GM12892 (cell line): ENCODE measurements at regions not wholly inside any gene's neighbourhood (a gene's known extent, or its start where the extent isn't known, plus 50 kb on each side); places are given as distances from the start of the nearest gene placed in this dataset.

Source experiments
- DNase-seq: peaks from one replicate; pipeline ENCODE4 v3.0.0; 2011; ENCODE audit not compliant: insufficient read length
- FAIRE-seq: peaks from 2 replicates; lab custom pipeline; 2011; peaks lifted over from hg19 to GRCh38; lab: Jason Lieb, UNC
- POLR2A ChIP-seq: IDR thresholded peaks from 2 replicates; pipeline ENCODE4 v1.6.1; 2011; ENCODE audit warnings: low read depth, low read length, control low read depth
- POLR2AphosphoS5 ChIP-seq: IDR thresholded peaks from 2 replicates; pipeline ENCODE4 v1.6.1; 2011; ENCODE audit warnings: low read depth, low read length, control low read depth
- TAF1 ChIP-seq: IDR thresholded peaks from 2 replicates; pipeline ENCODE4 v1.6.1; 2011; ENCODE audit warnings: low read depth, mild to moderate bottlenecking, control low read depth, low read length, borderline replicate concordance

DNA sequence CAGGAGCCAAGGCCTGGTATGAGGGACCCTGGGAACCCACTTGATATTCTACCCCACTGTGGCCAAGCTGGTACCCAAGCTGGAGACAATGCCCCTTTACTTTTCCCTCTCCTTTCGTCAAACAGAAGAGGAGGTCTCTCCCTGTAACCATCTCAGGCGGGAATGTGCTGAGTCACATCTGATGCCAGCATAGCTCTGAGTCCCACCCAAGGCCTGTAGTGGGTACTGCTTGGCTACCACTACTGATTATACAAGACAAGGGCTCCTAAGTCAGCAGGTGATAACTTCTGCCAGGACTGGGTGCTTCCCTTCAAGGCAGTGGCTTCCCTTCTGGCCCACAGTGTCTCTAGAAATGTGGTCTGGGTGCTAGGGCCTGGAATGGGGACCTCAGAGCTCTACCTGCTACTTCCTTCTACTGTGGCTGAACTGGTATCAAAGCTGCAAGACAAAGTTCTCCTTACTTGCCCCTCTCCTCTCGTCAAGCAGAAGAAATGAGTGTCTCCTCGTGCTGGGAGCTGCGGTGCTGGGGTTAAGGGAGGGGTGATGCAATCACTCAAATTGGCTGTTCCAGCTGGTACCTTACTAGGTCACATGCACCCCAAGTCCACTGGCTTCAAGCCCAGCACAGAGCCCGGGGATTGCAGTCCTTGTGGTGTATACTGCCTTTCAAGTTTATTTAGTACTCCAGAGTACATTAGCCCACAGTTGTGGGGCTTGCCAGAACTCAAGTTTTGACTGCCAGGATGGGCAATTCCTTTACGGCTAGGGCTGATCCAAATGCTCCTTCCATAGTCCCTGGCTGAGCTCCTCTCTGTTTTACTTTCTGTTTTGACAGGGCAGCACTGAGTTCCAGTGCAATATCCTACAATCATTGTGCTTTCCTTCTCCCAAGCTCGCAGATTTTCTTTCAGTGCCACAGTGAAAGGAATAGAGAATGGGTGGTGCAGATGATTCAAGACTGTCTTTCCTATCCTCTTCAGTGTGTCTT lies 419.7 kb upstream of the CNTN5 start:
- FAIRE-seq (no peak), DNase-seq (no peak)
- no peak for TF ChIP-seq POLR2AphosphoS5
- TF ChIP-seq TAF1 = no peak
- no peak for TF ChIP-seq POLR2A

DNA sequence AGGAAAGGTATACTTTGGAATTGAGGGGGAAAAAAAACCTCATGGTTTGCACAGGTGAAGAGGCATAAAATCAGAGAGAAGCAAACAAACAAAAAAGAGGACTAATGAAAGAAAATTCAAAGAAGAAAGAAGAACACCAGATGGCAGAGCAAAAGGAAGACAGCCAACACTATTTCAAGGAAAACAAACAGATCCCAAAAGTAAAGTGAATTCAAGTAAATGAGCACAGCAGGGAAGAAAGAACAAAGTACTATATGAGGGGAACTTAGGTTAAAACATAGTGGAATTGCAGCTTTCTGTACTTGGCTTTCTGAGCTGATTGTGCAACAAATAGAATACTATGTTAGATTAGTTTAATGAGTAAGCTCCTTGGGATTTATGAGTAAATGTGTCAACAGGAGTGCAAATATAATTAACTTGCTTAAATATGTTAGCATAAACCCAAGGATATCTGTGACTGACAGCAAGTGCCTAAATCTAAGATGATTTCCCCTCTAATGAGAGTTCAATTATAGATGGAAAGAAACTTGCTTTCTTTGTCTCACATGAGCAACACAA lies 404.6 kb upstream of the CNTN5 start:
- TF ChIP-seq TAF1 (no peak), POLR2AphosphoS5 (no peak), POLR2A (no peak)
- no peak for FAIRE-seq
- no peak for DNase-seq

- FAIRE-seq (no peak), DNase-seq (no peak)
- TF ChIP-seq POLR2A (no peak), POLR2AphosphoS5 (no peak), TAF1 (no peak)
Observed at GRCh38 chr11:98621767-98622166, 399.0 kb upstream of the CNTN5 start.

- FAIRE-seq = no peak
- TF ChIP-seq POLR2AphosphoS5 (no peak), POLR2A (no peak), TAF1 (no peak)
- DNase-seq = no peak
Observed at GRCh38 chr11:98625526-98625925, 395.2 kb upstream of the CNTN5 start.

DNA sequence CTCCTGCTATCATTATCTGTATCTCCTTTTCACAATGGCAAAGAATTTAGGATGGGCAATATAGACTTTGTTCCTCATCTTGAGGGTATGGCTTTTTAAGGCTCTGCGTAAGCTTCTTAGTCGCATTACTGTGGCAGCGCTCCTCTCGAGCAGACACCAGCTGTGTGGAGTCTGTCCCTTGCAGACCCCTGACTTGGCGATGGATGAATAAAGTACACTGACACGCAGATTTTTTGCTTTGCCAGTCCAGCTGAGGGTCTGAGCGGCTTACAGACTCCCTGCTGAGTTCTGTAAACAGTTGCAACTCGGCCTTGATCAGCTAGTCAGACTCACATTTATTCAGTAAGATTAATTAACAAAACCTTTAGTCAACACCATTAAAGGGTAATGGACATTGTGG lies 390.0 kb upstream of the CNTN5 start:
- FAIRE-seq (no peak), DNase-seq (no peak)
- no peak for TF ChIP-seq POLR2AphosphoS5
- TF ChIP-seq TAF1 = no peak
- no peak for TF ChIP-seq POLR2A

- TF ChIP-seq POLR2AphosphoS5 = no peak
- no peak for TF ChIP-seq TAF1
- no peak for TF ChIP-seq POLR2A
- FAIRE-seq = no peak
- DNase-seq = no peak
Observed at GRCh38 chr11:98657711-98658110, 363.0 kb upstream of the CNTN5 start.

DNA sequence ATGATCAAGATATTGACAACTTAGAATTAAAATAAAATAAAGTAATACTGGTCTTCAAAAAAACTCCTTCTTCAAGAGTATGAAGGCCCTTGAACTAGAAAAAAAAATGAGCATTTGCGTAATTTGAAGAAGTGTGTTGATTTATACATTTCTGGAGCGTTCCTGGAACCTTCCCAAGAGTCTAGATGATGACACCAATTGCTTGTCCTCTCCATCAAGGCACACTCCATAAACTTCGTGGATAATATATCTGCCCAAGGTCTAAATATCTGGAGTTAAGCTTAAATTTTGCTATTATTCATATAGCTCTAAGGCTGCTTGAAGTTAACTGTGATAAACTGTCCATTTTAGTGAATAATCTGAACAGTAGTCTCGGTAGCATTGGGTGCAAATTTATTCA lies 361.3 kb upstream of the CNTN5 start:
- FAIRE-seq (no peak), DNase-seq (no peak)
- TF ChIP-seq POLR2AphosphoS5 (no peak), TAF1 (no peak), POLR2A (no peak)

DNA sequence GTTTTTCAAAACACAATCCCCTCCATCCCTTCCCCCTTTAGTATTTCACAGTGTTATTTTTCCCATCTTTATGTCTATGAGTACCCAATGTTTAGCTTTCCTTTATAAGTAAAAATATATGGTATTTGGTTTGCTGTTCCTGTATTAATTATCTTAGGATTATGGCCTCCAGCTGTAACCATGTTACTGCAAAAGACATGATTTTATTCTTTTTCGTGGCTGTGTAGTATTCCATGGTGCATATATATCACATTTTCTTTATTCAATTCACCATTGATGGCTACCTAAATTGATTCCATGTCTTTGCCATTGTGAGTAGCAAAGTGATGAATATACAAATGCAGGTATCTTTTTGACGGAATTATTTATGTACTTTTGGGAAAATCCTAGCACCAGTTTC lies 346.4 kb upstream of the CNTN5 start:
- no peak for FAIRE-seq
- no peak for TF ChIP-seq POLR2A
- no peak for TF ChIP-seq TAF1
- no peak for TF ChIP-seq POLR2AphosphoS5
- no peak for DNase-seq

DNA sequence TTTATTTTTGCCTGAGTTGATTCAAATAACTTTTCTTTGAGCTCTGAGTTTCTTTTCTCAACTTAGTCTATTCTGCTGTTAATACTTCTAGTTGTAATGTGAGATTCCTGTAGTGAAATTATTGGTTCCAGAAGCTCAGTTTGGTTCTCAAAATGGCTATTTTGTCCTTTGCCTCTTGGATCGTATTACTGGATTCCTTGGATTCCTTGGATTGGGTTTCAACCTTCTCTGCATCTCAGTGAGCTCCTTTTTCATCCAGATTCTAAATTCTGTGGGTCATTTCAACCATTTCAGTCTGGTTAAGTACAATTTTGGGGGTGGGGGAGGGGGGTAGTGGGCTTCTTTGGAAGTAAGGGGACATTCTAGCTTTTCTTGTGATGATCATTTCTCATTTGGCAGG lies 341.1 kb upstream of the CNTN5 start:
- no peak for TF ChIP-seq TAF1
- no peak for TF ChIP-seq POLR2AphosphoS5
- no peak for TF ChIP-seq POLR2A
- FAIRE-seq (no peak), DNase-seq (no peak)

DNA sequence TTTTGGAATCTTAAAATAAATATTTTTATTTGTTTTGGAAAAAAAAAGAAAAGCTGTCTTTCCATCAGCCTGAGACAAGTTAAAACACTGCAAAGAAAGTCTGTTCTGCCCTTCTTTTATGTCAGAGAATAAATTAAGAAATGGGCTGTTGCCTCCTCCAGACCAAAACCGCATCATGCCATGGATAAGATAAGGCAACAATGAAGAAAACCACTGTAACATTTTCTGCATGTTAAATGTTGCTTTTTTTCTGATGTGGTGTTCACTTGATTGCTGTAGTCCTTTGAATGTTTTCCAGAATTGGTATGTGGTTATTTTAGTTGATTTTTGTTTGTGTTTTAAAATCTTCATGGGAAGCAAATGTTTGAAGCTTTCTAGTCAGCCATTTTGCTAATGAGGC lies 319.2 kb upstream of the CNTN5 start:
- FAIRE-seq (no peak), DNase-seq (no peak)
- TF ChIP-seq POLR2A (no peak), POLR2AphosphoS5 (no peak), TAF1 (no peak)

- no peak for FAIRE-seq
- TF ChIP-seq POLR2AphosphoS5 = no peak
- TF ChIP-seq POLR2A = no peak
- TF ChIP-seq TAF1 = no peak
Observed at GRCh38 chr11:98703779-98704556, 316.8 kb upstream of the CNTN5 start.

GRCh38 chr11:98710026-98710425 lies 310.7 kb upstream of the CNTN5 start:
- FAIRE-seq (no peak), DNase-seq (no peak)
- TF ChIP-seq POLR2A (no peak), POLR2AphosphoS5 (no peak), TAF1 (no peak)

More at GRCh38 chr11:98703779-98704556, 316.8 kb upstream of the CNTN5 start:
- DNase-seq = no peak
